HepG2 (cell line): ENCODE measurements at regions not wholly inside any gene's neighbourhood (a gene's known extent, or its start where the extent isn't known, plus 50 kb on each side); places are given as distances from the start of the nearest gene placed in this dataset.

Experiments
- IKZF4 ChIP-seq: sonication (generic); formaldehyde crosslinking; IDR thresholded peaks from 2 replicates; pipeline ENCODE4 v1.5.1; 2020; ENCODE audit warnings: borderline replicate concordance, mild to moderate bottlenecking, low read depth, missing genetic modification reagents; ENCODE audit errors: not compliant biosample characterization
- ZNF720 ChIP-seq: sonication (generic); formaldehyde crosslinking; IDR thresholded peaks from 2 replicates; pipeline ENCODE4 v1.4.0; 2020; ENCODE audit warnings: missing genetic modification reagents

DNA sequence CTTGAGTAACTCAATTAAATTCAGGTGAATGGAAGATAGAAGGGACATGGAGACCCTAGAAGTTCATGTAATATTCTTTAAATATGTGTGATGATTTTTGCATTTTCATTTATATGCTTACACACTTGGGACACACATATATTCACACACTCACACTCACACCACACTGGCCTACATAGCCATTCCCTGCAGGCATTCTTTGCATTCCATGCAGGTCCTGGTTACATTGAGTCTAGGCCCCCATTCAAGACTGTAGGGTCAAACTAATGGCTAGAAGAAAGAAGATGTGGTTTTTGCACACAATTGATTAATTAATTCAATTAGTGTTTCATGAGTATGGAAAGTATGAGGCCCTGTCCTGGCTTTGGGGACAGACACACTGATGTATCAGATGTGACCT, 249.4 kb downstream of the HNMT start:
- no peak for TF ChIP-seq ZNF720 (CRISPR knock-in tag)
- TF ChIP-seq IKZF4 (CRISPR knock-in tag), result no peak
